Loucy (cell line): ENCODE measurements at regions not wholly inside any gene's neighbourhood (a gene's known extent, or its start where the extent isn't known, plus 50 kb on each side); places are given as distances from the start of the nearest gene placed in this dataset.

Experiments
- H2AFZ ChIP-seq: fragments of 200-600 bp; sonication (generic); 2 replicates; pipeline ENCODE4 v1.6.0; 2016; ENCODE audit warnings: antibody characterized with exemption, mild to moderate bottlenecking, low read length, moderate library complexity
- H3F3A ChIP-seq: fragments of 200-600 bp; 2 replicates; pipeline ENCODE4 v1.6.0; 2016; ENCODE audit warnings: antibody characterized with exemption, low read depth, mild to moderate bottlenecking
- H3K27me3 ChIP-seq: fragments of 200-600 bp; sonication (generic); 2 replicates; pipeline ENCODE4 v1.6.1; 2014; ENCODE audit warnings: low read length, mild to moderate bottlenecking; ENCODE audit not compliant: insufficient read depth, poor library complexity, severe bottlenecking
- H3K36me3 ChIP-seq: fragments of 200-600 bp; sonication (generic); 2 replicates; pipeline ENCODE4 v1.6.1; 2016; ENCODE audit warnings: low read length; ENCODE audit not compliant: insufficient read depth
- H3K4me1 ChIP-seq: fragments of 200-600 bp; sonication (generic); 2 replicates; pipeline ENCODE4 v1.5.1; 2014; ENCODE audit warnings: low read length, mild to moderate bottlenecking; ENCODE audit not compliant: insufficient read depth, poor library complexity, severe bottlenecking
- H3K4me2 ChIP-seq: fragments of 200-600 bp; sonication (generic); 2 replicates; pipeline ENCODE4 v1.6.0; 2014; ENCODE audit warnings: antibody characterized with exemption, low read length, low read depth, mild to moderate bottlenecking; ENCODE audit not compliant: poor library complexity, severe bottlenecking
- H3K4me3 ChIP-seq: fragments of 200-600 bp; sonication (generic); 2 replicates; pipeline ENCODE4 v1.5.1; 2014; ENCODE audit warnings: low read length, mild to moderate bottlenecking, mixed read lengths; ENCODE audit not compliant: poor library complexity, severe bottlenecking
- H3K79me2 ChIP-seq: fragments of 200-600 bp; sonication (generic); 2 replicates; pipeline ENCODE4 v1.6.1; 2014; ENCODE audit warnings: low read length; ENCODE audit not compliant: insufficient read depth
- H3K9ac ChIP-seq: fragments of 200-600 bp; sonication (generic); 2 replicates; pipeline ENCODE4 v1.6.0; 2014; ENCODE audit warnings: mild to moderate bottlenecking, low read depth, low read length, moderate library complexity; ENCODE audit not compliant: poor library complexity, severe bottlenecking
- H3K9me2 ChIP-seq: fragments of 200-600 bp; sonication (generic); replicated peaks from 2 replicates; pipeline ENCODE4 v1.6.1; 2016; ENCODE audit warnings: low read depth, low read length, mixed read lengths
- H3K9me3 ChIP-seq: fragments of 200-600 bp; sonication (generic); 2 replicates; pipeline ENCODE4 v1.6.1; 2014; ENCODE audit warnings: mild to moderate bottlenecking, antibody characterized with exemption, low read length, low read depth; ENCODE audit not compliant: insufficient read depth
- H4K20me1 ChIP-seq: fragments of 200-600 bp; sonication (generic); 2 replicates; pipeline ENCODE4 v1.6.0; 2014; ENCODE audit warnings: antibody characterized with exemption, low read length, mild to moderate bottlenecking; ENCODE audit not compliant: insufficient read depth, poor library complexity, severe bottlenecking
- EZH2phosphoT487 ChIP-seq: fragments of 200-600 bp; IDR thresholded peaks from 2 replicates; pipeline ENCODE4 v1.6.1; 2018; ENCODE audit warnings: antibody characterized with exemption, mild to moderate bottlenecking, moderate library complexity, borderline replicate concordance
- TF ChIP-seq, protein P1 (sequence below): fragments of 200-600 bp; sonication (generic); conservative IDR thresholded peaks from 2 replicates; pipeline ENCODE4 v1.5.1; 2014; ENCODE audit warnings: mild to moderate bottlenecking, antibody characterized with exemption, low read length

DNA sequence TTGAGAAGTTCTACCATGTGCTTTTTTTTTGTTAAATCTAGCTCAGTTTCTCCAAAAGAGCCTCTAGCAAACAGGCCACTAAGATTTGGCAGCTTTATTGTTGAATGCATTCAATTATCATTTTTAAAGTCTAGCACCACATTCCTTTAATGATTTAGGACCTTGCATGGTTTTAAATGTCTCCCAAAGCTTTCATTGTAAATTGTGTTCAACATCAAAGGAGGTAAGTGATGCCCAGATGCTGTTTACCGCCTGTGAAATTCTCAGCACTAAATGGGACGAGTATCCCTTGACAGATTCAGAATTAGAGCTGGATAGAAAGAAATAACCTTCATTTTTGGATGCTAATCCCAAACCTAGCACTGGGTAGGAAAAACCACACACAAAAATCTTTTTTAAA, 112.1 kb upstream of the FAM204A start:
- Histone ChIP-seq H3K27me3 (no peaks in the 10 kb centered on the region), H3K9ac (no peak overlapping the region)

DNA sequence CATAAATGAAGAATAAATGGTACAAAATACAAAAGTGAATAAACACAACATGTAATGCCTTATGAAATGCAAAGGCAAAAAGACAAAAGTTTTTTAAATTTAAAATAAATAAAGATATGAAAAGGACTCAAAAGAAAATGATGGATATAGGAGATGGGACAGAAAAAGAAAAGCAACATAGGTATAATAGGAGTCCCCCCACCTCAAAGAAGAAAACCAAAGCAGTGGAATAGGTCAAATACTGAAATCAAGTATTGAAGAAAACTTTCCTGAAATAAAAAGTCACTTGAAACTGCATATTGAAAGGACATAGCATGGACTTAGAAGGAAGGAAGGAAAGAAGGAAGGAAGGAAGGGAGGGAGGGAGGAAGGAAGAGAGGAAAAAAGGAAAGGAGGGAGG, 110.0 kb upstream of the FAM204A start:
- H3K27me3 ChIP-seq = no peaks in the 10 kb centered on the region
- no peak overlapping the region for H3K9ac ChIP-seq
- no peaks in the 10 kb centered on the region for H4K20me1 ChIP-seq
- no peak for TF ChIP-seq EZH2phosphoT487
- TF ChIP-seq, protein P1, sequence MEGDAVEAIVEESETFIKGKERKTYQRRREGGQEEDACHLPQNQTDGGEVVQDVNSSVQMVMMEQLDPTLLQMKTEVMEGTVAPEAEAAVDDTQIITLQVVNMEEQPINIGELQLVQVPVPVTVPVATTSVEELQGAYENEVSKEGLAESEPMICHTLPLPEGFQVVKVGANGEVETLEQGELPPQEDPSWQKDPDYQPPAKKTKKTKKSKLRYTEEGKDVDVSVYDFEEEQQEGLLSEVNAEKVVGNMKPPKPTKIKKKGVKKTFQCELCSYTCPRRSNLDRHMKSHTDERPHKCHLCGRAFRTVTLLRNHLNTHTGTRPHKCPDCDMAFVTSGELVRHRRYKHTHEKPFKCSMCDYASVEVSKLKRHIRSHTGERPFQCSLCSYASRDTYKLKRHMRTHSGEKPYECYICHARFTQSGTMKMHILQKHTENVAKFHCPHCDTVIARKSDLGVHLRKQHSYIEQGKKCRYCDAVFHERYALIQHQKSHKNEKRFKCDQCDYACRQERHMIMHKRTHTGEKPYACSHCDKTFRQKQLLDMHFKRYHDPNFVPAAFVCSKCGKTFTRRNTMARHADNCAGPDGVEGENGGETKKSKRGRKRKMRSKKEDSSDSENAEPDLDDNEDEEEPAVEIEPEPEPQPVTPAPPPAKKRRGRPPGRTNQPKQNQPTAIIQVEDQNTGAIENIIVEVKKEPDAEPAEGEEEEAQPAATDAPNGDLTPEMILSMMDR = no peak
- no peak overlapping the region for H3K4me3 ChIP-seq
- no peaks in the 10 kb centered on the region for H3K36me3 ChIP-seq
- no peak overlapping the region for H3K4me2 ChIP-seq
- no peaks in the 10 kb centered on the region for H3K79me2 ChIP-seq
- no peak overlapping the region for H2AFZ ChIP-seq
- no peaks in the 10 kb centered on the region for H3K4me1 ChIP-seq
- H3K9me3 ChIP-seq = no peaks in the 10 kb centered on the region
- no peaks in the 10 kb centered on the region for H3F3A ChIP-seq
- H3K9me2 ChIP-seq = no peaks in the 10 kb centered on the region

More for the DNA sequence above, 112.1 kb upstream of the FAM204A start:
- no peaks in the 10 kb centered on the region for H3K36me3 ChIP-seq
- H3K4me1 ChIP-seq = no peaks in the 10 kb centered on the region
- H3K9me2 ChIP-seq = no peaks in the 10 kb centered on the region
- H3K4me2 ChIP-seq = no peak overlapping the region
- no peak overlapping the region for H3K4me3 ChIP-seq
- no peaks in the 10 kb centered on the region for H3F3A ChIP-seq
- no peaks in the 10 kb centered on the region for H4K20me1 ChIP-seq
- TF ChIP-seq, protein P1 = no peak
- TF ChIP-seq EZH2phosphoT487 = no peak
- H3K79me2 ChIP-seq = no peaks in the 10 kb centered on the region
- H2AFZ ChIP-seq = no peak overlapping the region
- no peaks in the 10 kb centered on the region for H3K9me3 ChIP-seq

DNA sequence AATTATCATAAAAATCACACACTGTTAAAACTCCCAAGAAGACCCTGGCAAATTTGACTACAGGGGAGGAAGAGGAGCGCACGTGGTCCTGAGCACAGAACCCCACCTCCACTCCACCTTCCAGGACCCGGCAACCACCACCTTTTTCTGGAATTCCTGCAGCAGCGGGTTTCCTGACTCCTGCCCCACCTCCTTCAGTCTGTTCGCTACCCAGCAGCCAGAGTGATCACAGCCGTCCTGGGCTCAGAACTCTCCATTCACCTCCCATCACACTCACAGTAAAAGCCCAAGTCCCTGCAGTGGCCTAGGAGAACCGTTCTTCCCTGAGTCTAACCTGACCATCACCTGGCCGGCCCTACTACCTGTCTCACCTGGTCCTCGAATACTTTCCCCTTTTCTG, 107.4 kb upstream of the FAM204A start:
- no peak overlapping the region for H3K9ac ChIP-seq
- no peaks in the 10 kb centered on the region for H3K79me2 ChIP-seq
- H3K36me3 ChIP-seq = no peaks in the 10 kb centered on the region
- H3K4me3 ChIP-seq = no peak overlapping the region
- H3F3A ChIP-seq = no peaks in the 10 kb centered on the region
- no peaks in the 10 kb centered on the region for H3K27me3 ChIP-seq
- H3K9me3 ChIP-seq = no peaks in the 10 kb centered on the region
- H3K9me2 ChIP-seq = no peaks in the 10 kb centered on the region
- H4K20me1 ChIP-seq = no peaks in the 10 kb centered on the region
- H3K4me1 ChIP-seq = no peaks in the 10 kb centered on the region
- TF ChIP-seq EZH2phosphoT487 = no peak
- TF ChIP-seq, protein P1 = no peak
- H3K4me2 ChIP-seq = no peak overlapping the region
- H2AFZ ChIP-seq = no peak overlapping the region
